ENCODE measurements at regions not wholly inside any gene's neighbourhood (a gene's known extent, or its start where the extent isn't known, plus 50 kb on each side); places are given as distances from the start of the nearest gene placed in this dataset.
"Not testable (repeated sequence)": the region's sequence is repeated elsewhere in the genome, so short reads cannot be mapped to it uniquely, and the experiment has no call there.

DNA sequence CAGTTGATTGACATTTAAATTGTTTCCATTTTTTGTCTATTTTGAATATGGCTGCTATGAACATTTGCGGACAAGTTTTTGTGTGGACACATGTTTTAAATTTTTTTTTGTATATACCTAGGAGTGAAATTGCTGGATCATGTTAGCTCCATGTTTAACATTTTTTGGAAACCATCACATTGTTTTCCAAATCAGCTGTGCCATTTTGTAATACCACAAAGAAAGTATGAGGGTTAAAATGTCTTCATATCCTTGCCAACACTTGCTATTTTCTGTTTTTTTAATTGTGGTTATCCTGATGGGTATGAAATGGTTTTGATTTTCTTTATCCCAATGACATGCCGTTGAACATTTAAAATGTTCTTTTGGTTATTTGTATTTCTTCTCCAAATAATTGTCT, 52.1 kb downstream of the CARTPT start:
- no peak for DNase-seq

DNA sequence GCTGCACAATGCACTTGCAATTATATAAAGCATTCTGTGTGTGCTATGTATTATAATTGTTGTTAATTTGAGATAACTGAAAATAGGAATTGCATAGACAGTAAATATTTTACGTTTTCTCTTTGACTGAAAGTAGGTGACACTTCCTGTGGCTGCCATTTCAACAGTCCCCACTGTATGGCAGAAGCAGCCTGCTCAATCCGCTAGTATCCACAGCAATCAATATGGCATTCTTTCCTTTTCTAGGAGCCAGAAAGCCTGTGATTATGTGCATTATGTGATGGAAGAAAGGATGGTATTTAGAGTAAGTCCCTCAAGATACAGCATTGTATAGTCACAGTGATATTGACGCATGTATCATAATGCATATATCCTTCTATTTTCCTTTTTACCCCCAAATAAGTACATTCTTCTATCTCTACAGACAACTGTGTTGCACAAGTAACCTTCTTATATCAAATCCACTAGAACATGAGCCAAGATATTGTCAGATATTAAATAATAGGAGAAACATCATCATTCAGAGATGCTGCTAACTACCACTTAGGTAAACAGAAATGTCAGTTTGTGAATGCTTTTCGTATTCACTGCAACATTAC, 59.7 kb downstream of the CARTPT start:
- DNase-seq: peak in 23 of 51 donors; percentile 2 to 56 (median 12)

DNA sequence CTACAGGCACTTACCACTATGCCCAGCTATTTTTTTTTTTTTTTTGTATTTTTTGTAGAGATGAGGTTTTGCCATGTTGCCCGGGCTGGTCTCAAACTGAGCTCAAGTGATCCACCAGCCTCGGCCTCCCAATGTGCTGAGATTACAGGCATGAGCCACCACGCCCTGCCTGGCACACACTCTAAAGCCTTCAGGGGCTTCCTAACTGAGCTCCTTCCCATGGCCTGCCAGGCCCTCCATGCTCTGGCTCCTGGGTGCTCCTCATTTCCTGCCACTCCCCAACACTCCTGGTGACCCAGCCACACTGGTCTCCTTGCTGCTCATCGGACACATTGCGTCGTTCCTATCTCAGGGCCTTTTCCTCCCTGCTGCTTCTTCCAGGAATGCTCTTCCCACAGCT, 61.5 kb downstream of the CARTPT start:
- no peak for DNase-seq

DNA sequence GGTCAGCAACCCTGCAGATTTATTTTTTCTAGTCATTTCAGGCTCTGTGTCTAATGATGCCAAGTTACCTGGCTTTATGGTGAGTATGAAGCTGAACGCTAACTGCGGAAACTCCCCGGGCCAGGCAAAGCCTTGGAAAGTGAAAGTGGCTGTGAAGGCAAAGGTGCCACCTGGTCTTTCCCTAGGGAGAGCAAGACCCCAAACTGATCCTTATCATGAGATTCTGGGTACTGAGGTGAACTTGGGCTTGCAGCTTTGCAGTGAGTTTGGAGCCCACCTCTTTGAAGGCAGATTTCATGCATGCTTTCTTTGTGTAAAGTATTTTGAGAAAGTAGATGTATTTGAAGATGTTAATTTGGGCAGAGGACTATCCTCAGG, 63.3 kb downstream of the CARTPT start:
- no peak for DNase-seq

DNA sequence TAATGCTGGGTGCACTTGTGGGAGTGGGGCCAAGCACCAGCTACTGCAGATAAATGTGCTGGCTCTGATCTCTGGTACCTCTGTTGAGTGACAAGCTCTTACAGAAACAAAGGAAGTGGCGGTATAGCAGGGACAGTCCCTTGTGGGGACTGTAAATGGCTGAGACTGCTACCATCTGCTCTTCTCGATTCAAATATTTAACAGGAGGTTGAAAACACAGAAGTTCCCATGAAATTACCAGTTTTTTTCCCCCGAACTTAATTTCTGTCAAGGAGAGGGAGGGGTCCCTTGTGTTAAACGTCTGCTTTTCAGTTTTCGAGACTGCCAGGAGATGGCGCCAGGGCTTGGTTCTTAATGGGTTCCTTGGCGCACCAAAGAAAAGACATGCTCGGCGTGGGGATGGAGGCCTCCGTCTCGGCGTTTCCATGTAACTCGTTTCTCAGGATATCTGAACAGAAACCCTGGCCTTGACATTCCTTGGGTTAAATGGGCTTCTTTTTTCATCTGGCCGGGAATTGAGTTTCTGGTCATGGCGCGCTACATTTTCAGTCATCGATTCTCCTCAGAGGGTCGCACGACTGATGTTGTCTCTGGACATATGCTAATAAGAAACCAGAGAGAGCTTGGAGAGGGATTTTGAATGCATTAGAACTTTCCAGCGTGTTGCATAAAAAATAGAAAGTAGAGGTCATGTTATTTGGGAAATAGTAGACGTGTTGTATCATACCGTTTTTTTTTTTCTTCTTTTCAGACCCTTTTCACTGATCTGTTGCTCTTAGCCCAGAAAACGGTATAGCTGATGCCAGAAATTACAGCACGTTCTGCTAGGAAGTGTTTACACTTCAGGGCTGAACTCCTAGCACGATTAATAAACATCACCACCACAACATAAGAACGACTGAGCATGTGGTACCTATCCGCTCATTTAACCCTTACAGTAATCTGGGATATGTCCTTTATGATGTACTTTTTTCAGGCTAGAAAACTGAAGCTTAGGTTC, 64.0 kb downstream of the CARTPT start:
- peak in 50 of 51 donors; percentile 5 to 86 (median 64) for DNase-seq

DNA sequence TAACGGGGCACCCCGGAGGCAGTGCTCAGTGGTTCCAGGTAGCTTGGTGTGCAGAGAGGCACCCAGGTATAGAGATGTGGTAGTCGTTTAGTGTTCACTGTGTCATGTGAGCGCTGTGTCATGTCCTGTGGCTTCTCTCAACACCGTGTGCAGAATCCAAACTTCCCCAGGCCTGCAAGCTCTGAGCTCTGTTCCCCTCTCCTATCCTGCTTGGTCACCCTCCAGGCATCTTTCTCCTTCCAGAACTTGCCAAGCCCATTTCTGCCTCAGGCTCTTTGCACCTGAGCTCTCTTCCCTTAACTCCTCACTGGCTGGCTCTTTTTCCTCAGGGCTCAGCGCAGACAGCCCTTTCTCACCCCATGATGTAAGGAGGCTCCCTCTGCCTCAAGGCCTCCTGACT, 64.8 kb downstream of the CARTPT start:
- no peak for DNase-seq

DNA sequence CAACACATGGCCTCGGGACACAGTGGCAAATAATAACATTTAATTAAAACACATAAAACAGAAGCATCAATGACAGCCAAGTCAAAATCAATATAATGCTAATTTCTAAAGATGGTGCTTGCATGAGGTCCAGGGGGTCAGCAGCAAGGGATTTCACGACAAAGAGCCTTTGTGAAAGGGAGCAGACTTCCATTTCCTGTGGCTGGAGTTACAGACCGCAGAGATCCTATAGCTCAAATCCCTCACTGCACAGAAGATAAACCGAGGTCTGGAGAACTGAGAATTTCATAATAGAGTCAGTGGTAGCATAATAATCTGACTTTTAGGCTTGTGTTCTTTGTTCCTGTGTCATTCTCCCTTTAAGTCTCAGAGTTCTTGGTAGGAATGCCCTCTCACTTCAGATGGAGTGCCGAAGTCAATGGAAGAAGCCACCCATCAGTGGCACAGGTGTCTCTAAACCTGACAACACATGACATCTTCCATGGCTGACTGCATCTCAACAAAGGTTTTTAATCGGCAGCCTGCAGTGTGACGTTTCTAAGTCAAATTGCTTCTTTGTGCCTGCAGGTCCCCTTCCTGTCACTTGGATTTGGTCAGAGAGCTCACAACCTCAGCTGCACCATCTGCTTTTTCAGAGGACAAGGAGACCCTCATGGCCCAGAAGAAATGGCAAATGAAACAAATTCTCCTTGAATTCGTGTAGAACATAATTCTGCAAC, 67.4 kb downstream of the CARTPT start:
- no peak for DNase-seq

DNA sequence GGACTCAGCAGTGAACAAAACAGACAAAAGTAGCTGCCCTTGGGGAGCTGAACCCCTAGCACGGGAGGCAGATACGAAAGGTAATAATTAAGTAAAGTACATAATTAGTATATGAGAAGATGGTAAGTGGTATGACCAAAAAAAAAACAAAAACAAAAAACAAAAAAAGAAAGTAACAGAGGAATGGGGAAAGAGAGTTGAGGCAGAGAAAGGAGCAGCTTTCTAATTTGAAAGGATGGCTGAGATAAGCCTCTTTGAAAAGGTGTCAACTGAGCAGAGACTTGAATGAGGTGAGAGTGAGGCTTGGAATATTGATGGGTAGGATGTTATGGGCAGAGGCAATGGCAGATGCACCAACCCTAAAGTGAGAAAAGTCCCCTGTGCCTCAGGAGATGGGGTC, 69.7 kb downstream of the CARTPT start:
- DNase-seq: no peak

DNA sequence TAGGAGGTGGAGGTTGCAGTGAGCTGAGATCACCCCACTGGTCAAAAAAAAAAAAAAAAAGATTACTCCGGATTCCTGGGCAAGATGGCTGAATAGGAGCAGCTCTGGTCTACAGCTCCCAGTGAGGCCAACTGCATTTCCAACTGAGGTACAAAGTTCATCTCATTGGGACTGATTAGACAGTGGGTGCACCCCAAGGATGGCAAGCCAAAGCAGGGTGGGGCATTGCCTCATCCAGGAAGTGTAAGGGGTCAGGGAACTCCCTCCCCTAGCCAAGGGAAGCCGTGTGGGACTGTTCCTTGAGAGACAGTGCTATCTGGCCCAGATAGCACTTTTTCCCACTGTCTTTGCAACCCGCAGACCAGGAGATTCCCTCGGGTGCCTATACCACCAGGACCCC, 70.7 kb downstream of the CARTPT start:
- DNase-seq: no peak

DNA sequence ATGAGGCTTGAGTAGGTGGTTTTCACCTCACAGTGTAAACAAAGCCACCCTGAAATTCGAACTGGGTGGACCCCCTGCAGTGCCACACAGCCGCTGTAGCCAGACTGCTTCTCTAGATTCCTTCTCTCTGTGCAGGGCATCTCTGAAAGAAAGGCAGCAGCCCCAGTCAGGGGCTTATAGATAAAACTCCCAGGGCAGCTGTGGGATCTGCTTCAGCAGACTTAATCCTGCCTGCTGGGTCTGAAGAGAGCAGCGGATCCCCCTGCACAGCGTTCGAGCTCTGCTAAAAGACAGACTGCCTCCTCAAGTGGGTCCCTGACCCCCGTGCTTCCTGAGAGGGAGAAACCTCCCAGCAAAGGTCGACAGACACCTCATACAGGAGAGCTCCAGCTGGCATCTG, 71.4 kb downstream of the CARTPT start:
- no peak for DNase-seq

DNA sequence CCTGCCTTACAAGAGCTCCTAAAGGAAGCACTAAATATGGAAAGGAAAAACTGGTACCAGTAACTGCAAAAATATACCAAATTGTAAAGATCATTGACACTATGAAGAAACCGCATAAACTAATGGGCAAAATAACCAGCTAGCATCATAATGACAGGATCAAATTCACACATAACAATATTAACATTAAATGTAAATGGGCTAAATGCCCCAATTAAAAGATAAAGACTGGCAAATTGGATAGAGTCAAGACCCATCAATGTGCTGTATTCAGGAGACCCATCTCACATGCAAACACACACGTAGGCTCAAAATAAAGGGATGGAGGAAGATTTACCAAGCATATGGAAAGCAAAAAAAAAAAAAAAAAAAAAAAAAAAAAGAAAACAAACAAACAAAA, 73.0 kb downstream of the CARTPT start:
- not testable (repeated sequence) for DNase-seq

DNA sequence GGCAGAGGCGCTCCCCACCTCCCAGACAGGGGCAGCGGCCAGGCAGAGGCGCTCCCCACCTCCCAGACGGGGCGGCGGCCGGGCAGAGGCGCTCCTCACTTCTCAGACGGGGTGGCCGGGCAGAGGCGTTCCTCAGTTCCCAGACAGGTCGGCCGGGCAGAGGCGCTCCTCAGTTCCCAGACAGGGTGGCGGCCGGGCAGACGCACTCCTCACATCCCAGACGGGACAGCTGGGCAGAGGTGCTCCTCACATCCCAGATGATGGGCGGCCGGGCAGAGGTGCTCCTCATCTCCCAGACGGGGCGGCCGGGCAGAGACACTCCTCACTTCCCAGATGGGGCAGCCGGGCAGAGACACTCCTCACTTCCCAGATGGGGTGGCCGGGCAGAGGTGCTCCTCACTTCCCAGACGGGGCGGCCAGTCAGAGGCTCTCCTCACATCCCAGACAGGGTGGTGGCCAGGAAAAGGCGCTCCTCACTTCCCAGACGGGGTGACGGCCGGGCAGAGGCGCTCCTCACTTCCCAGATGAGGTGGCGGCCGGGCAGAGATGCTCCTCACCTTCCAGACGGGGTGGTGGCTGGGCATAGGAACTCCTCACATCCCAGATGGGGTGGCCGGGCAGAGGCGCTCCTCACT, 75.1 kb downstream of the CARTPT start:
- DNase-seq: no peak

DNA sequence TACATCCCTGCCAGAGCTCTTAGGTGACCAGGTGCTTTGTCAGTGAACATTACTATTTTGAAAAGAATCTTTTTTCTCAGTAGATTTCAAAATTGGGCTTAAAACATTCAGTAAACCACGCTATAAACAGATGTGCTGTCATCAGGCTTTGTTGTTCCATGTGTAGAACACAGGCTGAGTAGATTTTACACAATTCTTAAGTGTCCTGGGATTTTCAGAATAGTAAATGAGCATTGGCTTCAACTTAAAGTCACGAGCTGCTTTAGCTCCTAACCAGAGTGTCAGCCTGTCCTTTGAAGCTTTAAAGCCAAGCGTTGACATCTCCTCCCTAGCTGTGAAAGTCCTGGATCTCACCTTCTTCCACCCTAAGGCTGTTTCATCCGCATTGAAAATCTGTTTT, 83.6 kb downstream of the CARTPT start:
- DNase-seq: no peak

DNA sequence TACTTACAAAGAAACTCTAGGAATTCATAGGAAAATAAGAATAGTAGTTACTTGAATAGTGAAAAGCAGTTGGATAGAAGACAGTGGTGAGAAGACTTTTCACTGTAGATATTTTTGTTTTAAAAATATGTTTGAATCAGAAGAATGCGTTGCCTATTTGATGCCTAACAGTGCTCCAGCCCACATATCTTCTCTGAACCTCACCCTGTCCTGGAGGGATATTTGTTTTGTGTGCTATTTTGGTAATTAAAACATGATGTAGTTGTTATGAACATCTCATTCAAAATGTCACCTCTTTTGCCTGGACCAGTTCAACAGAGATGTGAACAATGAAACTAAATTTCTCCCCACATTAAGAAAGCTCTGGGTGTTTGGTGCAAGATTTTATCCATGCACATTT, 87.6 kb downstream of the CARTPT start:
- DNase-seq: no peak

DNA sequence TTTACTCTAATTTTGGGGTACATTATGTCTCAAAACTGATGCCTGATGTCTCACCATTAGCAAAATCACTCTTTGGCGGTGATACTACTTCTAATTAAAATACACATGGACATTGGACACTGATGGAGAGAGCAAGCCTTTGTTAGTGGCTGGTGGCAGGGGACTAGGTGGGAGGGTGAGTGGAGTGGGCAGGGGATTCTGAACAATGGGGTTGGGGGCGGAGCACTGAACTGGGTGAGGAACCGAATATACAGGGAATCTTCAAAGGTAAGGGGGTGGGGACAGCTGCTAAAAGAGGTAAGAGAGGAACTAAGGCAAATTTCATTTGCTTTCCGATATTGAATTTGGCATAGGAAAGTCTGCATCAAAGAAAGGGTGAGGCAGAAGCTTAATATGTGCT, 88.8 kb downstream of the CARTPT start:
- no peak for DNase-seq

DNA sequence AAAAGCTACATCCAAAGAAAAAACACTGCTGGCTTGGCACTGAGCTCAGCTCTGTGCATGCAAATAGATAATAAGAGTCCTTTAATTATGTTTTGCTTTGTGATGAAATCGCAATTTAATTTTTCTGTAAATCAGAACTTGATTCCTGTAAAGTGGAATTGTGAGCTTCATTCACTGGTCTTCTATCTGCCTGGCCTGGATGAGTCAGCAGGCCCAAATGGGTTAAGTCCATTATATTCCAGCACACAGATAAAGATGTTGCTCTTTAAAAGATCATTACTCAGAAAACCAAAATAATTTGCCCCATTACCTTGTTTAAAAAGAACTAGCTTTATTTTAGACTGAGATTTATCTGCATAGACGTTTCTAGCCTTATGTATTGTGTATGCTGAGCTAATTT, 90.4 kb downstream of the CARTPT start:
- DNase-seq: no peak

DNA sequence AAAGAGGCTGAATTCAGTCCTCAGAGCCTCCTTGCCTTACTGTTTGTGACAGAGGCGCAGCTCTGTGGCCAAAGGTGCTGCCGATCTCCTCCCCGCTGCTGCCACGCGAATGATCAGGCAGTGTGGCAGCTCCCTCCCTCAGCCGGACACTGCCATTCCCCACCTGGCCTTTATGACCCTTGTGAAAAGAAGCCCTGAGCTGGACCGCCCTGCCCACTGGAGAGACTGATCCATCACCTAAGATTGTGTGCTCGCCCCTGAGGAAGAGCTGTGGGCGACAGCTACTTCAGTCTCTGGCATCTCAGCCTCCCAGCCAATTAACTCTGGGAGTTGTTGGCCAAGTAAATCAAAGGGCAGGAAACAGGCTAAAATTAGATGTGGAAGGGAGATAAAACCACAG, 90.9 kb downstream of the CARTPT start:
- DNase-seq: no peak

DNA sequence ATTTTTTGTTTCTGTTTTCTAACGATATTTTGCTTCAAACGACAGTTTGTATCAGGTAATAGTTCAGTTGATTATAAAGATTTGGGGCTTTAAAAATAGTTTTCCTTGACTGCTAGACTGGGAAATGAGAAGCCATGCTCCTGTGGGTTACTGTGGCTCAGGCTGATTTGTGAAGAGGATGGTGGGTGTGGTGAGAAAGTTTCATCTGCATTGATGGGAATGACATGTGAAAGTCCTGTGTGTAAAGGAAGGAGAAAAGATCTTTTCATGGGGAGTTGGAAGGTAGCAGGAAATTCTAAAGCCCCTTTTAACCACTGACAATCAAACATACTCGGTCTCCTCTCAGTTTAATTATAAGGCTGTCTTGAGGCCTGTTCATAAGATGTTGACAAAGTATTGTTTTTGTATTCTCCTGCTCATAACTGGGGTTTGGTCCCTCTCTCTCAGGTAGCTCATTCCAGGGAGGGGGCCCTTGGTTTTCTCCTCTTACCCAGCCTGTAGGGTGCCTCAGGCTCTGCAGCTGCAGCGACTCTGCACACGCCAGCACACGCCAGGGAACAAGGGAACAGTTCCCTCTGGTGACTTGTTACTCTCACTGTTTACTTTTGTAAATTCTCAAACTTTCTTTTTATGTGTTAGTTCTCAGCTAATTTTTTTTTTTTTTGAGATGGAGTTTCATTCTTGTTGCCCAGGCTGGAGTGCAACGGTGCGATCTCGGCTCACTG, 91.6 kb downstream of the CARTPT start:
- DNase-seq: no peak

DNA sequence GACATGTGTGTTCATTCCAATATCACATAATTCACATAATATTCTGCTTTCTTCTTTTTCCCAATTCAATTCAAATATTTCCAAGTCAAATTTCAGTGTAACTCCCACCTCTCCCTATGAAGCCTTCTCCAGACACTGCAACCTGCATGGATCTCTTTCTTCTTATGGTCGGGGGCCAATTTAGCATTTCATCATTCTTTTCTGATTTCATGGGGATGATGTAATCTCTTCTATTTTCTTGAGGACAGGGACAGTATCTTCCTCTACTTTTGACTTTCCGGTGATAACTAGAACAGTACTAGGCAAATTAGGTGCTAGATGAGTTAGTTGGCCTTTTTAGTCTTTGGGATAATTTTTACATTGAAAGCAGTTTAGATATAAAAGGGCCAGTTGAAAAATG, 92.7 kb downstream of the CARTPT start:
- no peak for DNase-seq

DNA sequence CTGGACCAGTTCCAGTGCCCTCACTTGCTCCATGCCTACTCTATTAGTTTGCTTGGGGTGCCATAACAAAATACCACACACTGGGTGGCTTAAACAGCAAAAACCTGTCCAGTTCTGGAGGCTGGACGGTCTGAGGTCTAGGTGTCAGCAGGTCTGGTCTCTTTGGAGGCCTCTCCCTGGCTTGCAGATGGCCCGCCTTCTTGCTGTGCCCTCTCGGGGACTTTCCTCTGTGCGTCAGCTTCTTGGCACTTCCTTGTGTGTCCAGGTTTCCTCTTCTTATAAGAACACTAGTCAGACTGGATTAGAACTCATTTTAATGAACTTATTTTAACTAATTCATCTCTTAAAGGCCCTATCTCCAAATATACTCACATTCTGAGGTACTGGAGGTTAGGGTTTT, 97.2 kb downstream of the CARTPT start:
- DNase-seq: no peak

DNA sequence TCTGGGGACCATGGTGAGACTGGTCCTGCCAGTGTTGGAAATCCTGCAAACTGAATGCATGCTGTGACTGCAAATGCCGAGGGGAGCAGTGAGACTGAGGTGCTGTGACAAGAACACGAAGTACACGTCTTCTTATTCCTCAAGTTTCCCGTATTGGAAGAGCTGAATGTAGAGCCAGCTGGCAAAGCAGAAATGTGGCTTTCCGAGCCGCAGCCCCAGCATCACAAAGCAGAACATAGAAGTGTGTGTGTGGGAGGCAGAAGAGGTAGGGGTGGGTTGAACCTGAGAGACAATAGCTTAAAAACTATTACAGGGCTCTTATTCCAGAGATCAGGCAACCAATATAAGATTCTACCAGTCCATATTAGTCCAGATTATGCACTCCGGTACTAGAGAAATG, 98.8 kb downstream of the CARTPT start:
- no peak for DNase-seq
